Calu3 (cell line): ENCODE measurements at regions not wholly inside any gene's neighbourhood (a gene's known extent, or its start where the extent isn't known, plus 50 kb on each side); places are given as distances from the start of the nearest gene placed in this dataset.

ENCODE experiments used
- BruUV-seq: library from RNA; stranded (reverse); fragments of 400-500 nt; replicated peaks from 2 replicates; lab custom pipeline; 2021; lab: Mats Ljungman, UMichigan
- CTCF ChIA-PET: fragments of 300-600 bp; sonication (Branson Sonifier 250); formaldehyde crosslinking; loops from one replicate; lab custom pipeline; 2022; ENCODE audit warnings: antibody characterized with exemption; lab: Charles Lee
- DNase-seq: peaks from one replicate; pipeline ENCODE4 v3.0.0; 2022
- H3K27ac Mint-ChIP-seq: one replicate; pipeline ENCODE4 v1.8.0; 2022; ENCODE audit warnings: mixed read lengths; ENCODE audit not compliant: unreplicated experiment
- H3K27me3 Mint-ChIP-seq: one replicate; pipeline ENCODE4 v1.8.0; 2022; ENCODE audit warnings: mixed read lengths; ENCODE audit not compliant: unreplicated experiment
- H3K36me3 Mint-ChIP-seq: one replicate; pipeline ENCODE4 v1.8.0; 2022; ENCODE audit warnings: mild to moderate bottlenecking, moderate library complexity, mixed read lengths; ENCODE audit not compliant: insufficient read depth, unreplicated experiment
- H3K4me1 Mint-ChIP-seq: one replicate; pipeline ENCODE4 v1.8.0; 2022; ENCODE audit warnings: mild to moderate bottlenecking, low read depth, mixed read lengths; ENCODE audit not compliant: unreplicated experiment
- H3K4me3 Mint-ChIP-seq: one replicate; pipeline ENCODE4 v1.8.0; 2022; ENCODE audit warnings: mild to moderate bottlenecking, low read depth, moderate library complexity, mixed read lengths; ENCODE audit not compliant: unreplicated experiment
- H3K9me3 Mint-ChIP-seq: one replicate; pipeline ENCODE4 v1.8.0; 2022; ENCODE audit warnings: low read depth, mixed read lengths; ENCODE audit not compliant: unreplicated experiment
- CTCF ChIP-seq: fragments of 200-600 bp; IDR thresholded peaks from one replicate; pipeline ENCODE4 v1.8.0; 2022; ENCODE audit warnings: antibody characterized with exemption; ENCODE audit not compliant: unreplicated experiment
- intact Hi-C: fragments of 100-400 bp; cut with micrococcal nuclease; formaldehyde crosslinking; loops from one replicate; pipeline ENCODE4 v1.10.0; 2022; ENCODE audit not compliant: unreplicated experiment

GRCh38 chr7:115630049-115630448 lies 400.5 kb downstream of the TFEC start:
- peaks cover 9% of the 10 kb centered on the region for H3K4me1 Mint-ChIP-seq
- H3K27me3 Mint-ChIP-seq, result no peaks in the 10 kb centered on the region
- no peaks in the 10 kb centered on the region for H3K36me3 Mint-ChIP-seq
- H3K4me3 Mint-ChIP-seq, result no peak overlapping the region
- TF ChIP-seq CTCF, result no peak
- no peak overlapping the region for H3K27ac Mint-ChIP-seq
- H3K9me3 Mint-ChIP-seq, result no peaks in the 10 kb centered on the region
- intact Hi-C loops, result no loop called here
- no TSS peak for BruUV-seq
- DNase-seq, result no peak
- CTCF ChIA-PET, result interaction anchor here (1.3 kb wide), 1 partner anchor 15 kb away, joined by 3 read pairs; no protein-coding TSS in a partner anchor

GRCh38 chr7:115618676-115619075 lies 411.9 kb downstream of the TFEC start:
- H3K4me3 Mint-ChIP-seq, result no peak overlapping the region
- intact Hi-C loops, result no loop called here
- no TSS peak for BruUV-seq
- CTCF ChIA-PET, result no interaction called here
- H3K9me3 Mint-ChIP-seq, result no peaks in the 10 kb centered on the region
- H3K4me1 Mint-ChIP-seq, result no peaks in the 10 kb centered on the region
- DNase-seq, result no peak
- no peak overlapping the region for H3K27ac Mint-ChIP-seq
- H3K36me3 Mint-ChIP-seq, result no peaks in the 10 kb centered on the region
- no peak for TF ChIP-seq CTCF
- H3K27me3 Mint-ChIP-seq, result no peaks in the 10 kb centered on the region

- CTCF ChIA-PET, result no interaction called here
- DNase-seq, result no peak
- H3K4me1 Mint-ChIP-seq, result no peaks in the 10 kb centered on the region
- TF ChIP-seq CTCF, result no peak
- intact Hi-C loops, result no loop called here
- H3K9me3 Mint-ChIP-seq, result no peaks in the 10 kb centered on the region
- no peaks in the 10 kb centered on the region for H3K27me3 Mint-ChIP-seq
- no peaks in the 10 kb centered on the region for H3K36me3 Mint-ChIP-seq
- no peak overlapping the region for H3K4me3 Mint-ChIP-seq
- no peak overlapping the region for H3K27ac Mint-ChIP-seq
- BruUV-seq, result no TSS peak
These were observed 416.7 kb downstream of the TFEC start for GRCh38 chr7:115613836-115614235.

- no peak for TF ChIP-seq CTCF
- Mint-ChIP-seq H3K27ac (no peak overlapping the region), H3K4me3 (no peak overlapping the region), H3K27me3 (no peaks in the 10 kb centered on the region), H3K4me1 (no peaks in the 10 kb centered on the region), H3K36me3 (no peaks in the 10 kb centered on the region), H3K9me3 (no peaks in the 10 kb centered on the region)
- intact Hi-C loops, result no loop called here
- BruUV-seq, result no TSS peak
- CTCF ChIA-PET, result no interaction called here
- DNase-seq, result no peak
These were observed 427.1 kb downstream of the TFEC start for GRCh38 chr7:115603416-115603815.
